GM13977 (cell line): ENCODE measurements at regions not wholly inside any gene's neighbourhood (a gene's known extent, or its start where the extent isn't known, plus 50 kb on each side); places are given as distances from the start of the nearest gene placed in this dataset.

Experiments
- DNase-seq: peaks from one replicate; pipeline ENCODE4 v3.0.0; 2012; ENCODE audit warnings: low spot score
- in situ Hi-C: fragments of 300-500 bp; cut with MboI; formaldehyde crosslinking; loops from one replicate; pipeline ENCODE4 v1.12.0; 2022; ENCODE audit warnings: low sequenced_read_pairs, low pct_unique_long_range_greater_than_20kb, mixed read lengths, inconsistent platforms; ENCODE audit not compliant: unreplicated experiment
- TF ChIP-seq, protein P1 (sequence below): IDR thresholded peaks from 2 replicates; pipeline ENCODE4 v1.5.1; 2012; ENCODE audit warnings: mild to moderate bottlenecking, control low read depth; ENCODE audit not compliant: insufficient read depth; ENCODE audit errors: extremely low read depth, missing control alignments

- DNase-seq = no peak
- TF ChIP-seq, protein P1, sequence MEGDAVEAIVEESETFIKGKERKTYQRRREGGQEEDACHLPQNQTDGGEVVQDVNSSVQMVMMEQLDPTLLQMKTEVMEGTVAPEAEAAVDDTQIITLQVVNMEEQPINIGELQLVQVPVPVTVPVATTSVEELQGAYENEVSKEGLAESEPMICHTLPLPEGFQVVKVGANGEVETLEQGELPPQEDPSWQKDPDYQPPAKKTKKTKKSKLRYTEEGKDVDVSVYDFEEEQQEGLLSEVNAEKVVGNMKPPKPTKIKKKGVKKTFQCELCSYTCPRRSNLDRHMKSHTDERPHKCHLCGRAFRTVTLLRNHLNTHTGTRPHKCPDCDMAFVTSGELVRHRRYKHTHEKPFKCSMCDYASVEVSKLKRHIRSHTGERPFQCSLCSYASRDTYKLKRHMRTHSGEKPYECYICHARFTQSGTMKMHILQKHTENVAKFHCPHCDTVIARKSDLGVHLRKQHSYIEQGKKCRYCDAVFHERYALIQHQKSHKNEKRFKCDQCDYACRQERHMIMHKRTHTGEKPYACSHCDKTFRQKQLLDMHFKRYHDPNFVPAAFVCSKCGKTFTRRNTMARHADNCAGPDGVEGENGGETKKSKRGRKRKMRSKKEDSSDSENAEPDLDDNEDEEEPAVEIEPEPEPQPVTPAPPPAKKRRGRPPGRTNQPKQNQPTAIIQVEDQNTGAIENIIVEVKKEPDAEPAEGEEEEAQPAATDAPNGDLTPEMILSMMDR = no peak
- in situ Hi-C loops = no loop called here
These were observed 706.1 kb upstream of the CDH18 start for GRCh38 chr5:20694121-20694520.

- DNase-seq = no peak
- TF ChIP-seq, protein P1 = no peak
- in situ Hi-C loops = no loop called here
These were observed 704.9 kb upstream of the CDH18 start for GRCh38 chr5:20692913-20693312.

GRCh38 chr5:20683241-20683940 is 695.4 kb upstream of the CDH18 start:
- TF ChIP-seq, protein P1 = no peak
- in situ Hi-C loops = no loop called here
- no peak for DNase-seq

GRCh38 chr5:20680718-20681302 is 692.8 kb upstream of the CDH18 start:
- TF ChIP-seq, protein P1 = no peak
- no peak for DNase-seq
- in situ Hi-C loops = no loop called here

DNA sequence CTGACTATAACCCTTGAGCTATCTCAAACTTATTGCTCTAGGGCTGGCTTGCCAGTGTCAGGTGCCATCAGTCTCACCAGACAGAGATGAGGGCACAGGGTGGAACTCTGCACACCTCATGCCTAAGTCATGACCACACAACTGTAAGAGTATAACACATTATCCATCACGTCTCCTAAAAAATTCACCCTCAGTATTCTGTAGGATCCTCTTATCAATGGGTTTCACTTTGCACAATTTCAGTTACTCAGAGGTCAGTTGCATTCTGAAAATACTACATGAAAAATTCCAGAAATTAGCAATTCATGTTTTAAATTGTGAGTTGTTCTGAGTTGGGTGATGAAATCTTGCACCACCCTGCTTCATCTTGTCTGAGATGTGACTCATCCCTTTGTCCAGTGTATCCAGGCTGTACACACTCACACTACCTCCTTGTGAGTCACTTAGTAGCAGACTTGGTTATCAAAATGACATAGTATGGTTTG is 690.9 kb upstream of the CDH18 start:
- in situ Hi-C loops = no loop called here
- TF ChIP-seq, protein P1 = no peak
- no peak for DNase-seq

GRCh38 chr5:20678386-20678785 is 690.4 kb upstream of the CDH18 start:
- in situ Hi-C loops = no loop called here
- no peak for DNase-seq
- TF ChIP-seq, protein P1 = no peak
